GM13977 (cell line): ENCODE measurements at regions not wholly inside any gene's neighbourhood (a gene's known extent, or its start where the extent isn't known, plus 50 kb on each side); places are given as distances from the start of the nearest gene placed in this dataset.

Experiments used
- DNase-seq: peaks from one replicate; pipeline ENCODE4 v3.0.0; 2012; ENCODE audit warnings: low spot score
- in situ Hi-C: fragments of 300-500 bp; cut with MboI; formaldehyde crosslinking; loops from one replicate; pipeline ENCODE4 v1.12.0; 2022; ENCODE audit warnings: low sequenced_read_pairs, low pct_unique_long_range_greater_than_20kb, mixed read lengths, inconsistent platforms; ENCODE audit not compliant: unreplicated experiment
- TF ChIP-seq, protein P1 (sequence below): IDR thresholded peaks from 2 replicates; pipeline ENCODE4 v1.5.1; 2012; ENCODE audit warnings: mild to moderate bottlenecking, control low read depth; ENCODE audit not compliant: insufficient read depth; ENCODE audit errors: extremely low read depth, missing control alignments

DNA sequence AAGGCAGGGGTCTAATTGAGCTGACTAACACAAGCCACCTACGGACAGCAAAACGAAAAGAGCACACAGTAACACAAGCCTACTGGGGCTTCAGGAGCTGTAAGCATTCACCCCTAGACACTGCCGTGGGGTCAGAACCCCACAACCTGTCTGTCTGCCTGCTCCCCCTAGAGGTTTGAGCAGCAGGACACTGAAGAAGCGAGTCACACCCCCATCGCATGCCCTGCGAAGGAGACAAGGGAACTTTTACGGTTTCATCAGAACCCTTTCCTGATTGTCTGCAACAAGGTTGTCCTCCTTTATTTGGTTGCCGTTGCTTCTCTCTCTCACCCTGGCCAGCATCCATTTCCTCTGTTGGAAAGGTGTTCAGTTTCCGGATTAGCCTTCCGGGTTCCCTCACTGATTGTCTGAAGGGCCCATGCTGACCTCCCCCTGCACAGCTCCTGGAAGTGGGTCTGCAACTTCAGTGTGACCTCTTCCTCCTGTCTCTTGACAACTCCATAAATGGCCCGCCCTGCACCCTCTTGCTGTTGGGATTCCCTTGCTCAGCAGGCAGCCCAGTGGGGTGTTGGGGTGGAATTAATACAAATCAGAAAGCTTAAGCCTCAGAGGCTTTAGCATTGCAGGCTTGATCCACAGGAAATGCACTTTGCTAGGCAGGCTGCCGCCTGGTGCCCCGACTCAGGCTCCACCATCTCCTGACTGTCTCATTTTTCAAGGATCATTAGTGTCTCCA lies 258.9 kb upstream of the TLE4 start:
- TF ChIP-seq, protein P1, sequence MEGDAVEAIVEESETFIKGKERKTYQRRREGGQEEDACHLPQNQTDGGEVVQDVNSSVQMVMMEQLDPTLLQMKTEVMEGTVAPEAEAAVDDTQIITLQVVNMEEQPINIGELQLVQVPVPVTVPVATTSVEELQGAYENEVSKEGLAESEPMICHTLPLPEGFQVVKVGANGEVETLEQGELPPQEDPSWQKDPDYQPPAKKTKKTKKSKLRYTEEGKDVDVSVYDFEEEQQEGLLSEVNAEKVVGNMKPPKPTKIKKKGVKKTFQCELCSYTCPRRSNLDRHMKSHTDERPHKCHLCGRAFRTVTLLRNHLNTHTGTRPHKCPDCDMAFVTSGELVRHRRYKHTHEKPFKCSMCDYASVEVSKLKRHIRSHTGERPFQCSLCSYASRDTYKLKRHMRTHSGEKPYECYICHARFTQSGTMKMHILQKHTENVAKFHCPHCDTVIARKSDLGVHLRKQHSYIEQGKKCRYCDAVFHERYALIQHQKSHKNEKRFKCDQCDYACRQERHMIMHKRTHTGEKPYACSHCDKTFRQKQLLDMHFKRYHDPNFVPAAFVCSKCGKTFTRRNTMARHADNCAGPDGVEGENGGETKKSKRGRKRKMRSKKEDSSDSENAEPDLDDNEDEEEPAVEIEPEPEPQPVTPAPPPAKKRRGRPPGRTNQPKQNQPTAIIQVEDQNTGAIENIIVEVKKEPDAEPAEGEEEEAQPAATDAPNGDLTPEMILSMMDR, result no peak
- DNase-seq, result no peak
- in situ Hi-C loops, result no loop called here

DNA sequence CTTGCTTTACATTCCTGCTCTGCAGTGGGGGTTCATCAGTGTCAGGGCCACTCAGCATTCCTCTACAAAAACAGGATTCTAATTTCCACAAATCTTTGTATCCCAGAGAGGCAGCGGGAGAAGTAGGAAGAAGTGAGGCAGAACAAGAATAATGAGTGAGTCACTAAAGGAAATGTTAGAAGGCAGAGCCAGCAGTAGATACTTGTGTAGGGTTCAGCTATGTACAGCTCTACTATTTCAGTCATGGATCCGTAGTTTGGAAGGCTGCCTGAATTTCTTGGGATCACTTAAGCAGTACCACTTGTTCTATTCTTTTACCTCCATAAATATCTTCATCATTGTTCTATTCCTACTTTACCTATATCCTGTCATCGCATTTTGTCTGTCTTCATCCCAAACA lies 246.3 kb upstream of the TLE4 start:
- TF ChIP-seq, protein P1, result no peak
- DNase-seq, result no peak
- in situ Hi-C loops, result no loop called here

DNA sequence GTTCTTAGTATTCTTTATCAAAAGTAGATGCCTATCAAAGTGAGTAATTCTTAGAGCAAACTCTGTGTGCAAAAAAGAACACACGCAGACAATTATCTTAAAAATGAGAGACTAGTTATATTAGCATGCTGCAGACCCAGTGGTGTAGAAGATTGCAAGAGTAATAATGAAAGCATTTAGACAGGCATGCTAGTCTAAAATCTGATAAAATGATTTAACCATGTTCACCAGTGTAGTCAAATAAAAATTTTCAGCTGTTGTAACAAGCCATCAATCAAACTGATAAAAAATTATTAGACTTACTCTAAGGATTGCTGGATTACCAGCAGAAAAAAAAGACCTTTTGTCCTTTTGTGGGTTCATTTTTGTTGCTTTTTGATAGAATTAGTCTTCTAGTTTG lies 241.9 kb upstream of the TLE4 start:
- TF ChIP-seq, protein P1, result no peak
- DNase-seq, result no peak
- in situ Hi-C loops, result no loop called here

DNA sequence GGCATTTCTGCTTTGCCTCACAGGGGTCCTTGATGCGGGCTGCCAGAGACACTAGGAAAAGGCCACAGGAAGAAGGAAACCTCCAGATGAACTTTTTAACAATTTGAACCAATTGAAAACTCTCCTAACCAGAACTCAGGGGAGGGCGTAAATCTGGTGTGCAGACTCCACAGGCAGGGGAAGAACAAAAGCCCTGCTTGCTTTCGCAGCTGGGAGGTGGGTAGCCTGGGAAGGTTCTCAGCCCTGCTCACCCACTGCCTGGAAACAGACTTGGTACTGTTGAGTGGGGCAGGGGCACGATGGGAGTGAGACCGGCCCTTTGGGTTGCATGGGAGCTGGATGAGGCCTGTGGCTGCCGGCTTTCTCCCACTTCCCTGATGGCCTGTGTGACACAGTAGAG lies 237.8 kb upstream of the TLE4 start:
- no peak for DNase-seq
- in situ Hi-C loops, result no loop called here
- TF ChIP-seq, protein P1, result no peak

DNA sequence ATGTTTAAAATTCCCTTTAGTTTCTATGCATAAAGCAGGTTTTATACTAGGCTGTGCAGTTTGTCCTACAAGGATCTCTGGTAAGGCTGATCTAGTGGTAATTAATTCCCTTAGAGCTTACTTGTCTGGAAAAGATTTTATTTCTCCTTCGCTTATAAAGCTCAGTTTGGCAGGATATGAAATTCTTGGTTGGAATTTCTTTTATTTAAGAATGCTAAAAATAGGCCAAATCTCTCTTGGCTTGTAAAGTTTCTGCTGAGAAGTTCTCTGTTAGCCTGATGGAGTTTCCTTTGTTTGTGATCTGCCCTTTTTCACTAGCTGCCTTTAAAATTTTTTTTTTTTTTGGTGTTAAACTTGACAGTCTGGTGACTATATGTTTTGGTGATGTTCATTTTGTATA lies 237.1 kb upstream of the TLE4 start:
- no peak for DNase-seq
- in situ Hi-C loops, result no loop called here
- TF ChIP-seq, protein P1, result no peak

DNA sequence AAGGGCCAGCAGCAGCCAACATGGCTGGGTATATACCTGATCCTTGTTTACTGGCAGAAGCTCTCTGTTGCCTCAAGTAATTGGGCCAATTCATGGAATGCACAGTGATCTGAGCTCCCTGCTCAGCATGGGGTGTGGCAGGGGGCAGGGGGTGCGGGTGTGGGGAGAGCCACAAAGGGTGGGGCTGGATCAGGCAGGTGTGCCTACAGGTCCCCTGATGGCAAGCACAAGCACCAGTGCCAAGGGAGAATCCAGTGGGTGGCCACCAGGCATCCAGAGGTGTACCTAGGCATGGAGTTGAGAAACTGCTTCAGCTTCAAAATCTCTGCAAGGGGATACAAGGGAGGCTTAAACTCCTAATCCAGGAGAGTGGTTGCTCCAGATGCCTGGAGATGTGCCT lies 235.8 kb upstream of the TLE4 start:
- no peak for DNase-seq
- in situ Hi-C loops, result no loop called here
- TF ChIP-seq, protein P1, result no peak
